GM19351 (cell line): ENCODE measurements at regions not wholly inside any gene's neighbourhood (a gene's known extent, or its start where the extent isn't known, plus 50 kb on each side); places are given as distances from the start of the nearest gene placed in this dataset.

ENCODE experiments used
- ATAC-seq: cut with Tn5 transposase; IDR thresholded peaks from one replicate; pipeline ENCODE4 v1.9.1; 2021; ENCODE audit warnings: mild to moderate bottlenecking, moderate library complexity; ENCODE audit not compliant: unreplicated experiment

DNA sequence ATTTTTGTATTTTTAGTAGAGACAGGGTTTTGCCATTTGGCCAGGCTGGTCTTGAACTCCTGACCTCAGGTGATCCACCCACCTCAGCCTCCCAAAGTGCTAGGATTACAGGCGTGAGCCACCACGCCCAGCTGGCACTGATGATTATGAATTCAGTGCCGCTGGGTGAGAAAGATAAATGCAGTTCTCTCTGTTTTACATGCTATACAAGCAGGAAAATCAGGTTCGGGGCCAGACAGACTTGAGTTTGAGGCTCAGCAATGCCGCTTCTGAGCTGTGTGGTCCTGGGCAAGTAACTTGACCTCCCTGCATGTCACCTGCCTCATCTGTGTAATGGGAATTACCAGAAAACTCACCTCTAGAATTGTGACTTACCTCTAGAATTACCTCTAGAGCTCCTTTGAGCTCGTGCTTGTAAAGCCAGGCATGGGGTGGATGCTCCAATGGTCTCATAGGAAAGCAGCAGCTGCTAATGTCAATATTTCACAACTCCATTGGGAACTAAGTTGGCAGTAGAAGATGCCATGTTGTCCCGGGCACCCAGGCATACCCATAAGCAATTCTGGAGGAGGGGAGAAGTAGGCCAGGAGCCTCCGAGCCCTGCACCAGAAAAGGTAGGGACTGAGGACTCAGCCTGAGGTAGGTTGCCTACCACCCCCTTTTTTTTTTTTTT is 119.8 kb upstream of the SLC25A33 start:
- no peak for ATAC-seq

DNA sequence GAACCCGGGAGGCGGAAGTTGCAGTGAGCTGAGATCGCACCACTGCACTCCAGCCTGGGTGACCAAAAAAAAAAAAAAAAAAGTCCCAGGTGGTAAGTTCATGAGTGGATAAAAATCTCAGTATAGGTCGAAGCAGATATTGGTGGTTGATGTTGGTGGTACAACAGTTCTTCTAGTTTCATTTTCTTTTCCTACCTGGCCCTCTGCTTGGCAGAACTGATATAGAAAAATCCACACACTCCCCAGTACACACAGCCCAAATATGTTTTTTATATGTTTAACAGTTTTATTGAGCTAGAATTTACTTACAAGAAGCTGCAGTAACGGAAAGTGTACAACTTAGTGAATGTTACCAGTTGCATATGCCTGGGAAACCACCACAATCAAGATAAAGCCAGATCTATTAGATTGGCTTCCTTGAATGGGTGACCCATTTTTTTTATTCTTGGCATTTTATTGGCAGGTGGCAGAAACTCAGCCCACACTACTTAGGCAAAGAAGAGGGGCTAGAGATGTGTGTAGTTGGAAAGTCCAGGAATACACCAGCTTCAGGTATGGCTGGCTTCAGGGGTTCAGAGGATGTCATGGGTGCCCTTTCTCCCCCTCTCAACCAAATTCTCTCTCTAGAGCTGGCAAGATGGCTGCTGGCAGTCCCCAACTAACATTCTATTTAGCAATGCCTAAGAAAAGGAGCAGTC is 118.3 kb upstream of the SLC25A33 start:
- no peak for ATAC-seq

DNA sequence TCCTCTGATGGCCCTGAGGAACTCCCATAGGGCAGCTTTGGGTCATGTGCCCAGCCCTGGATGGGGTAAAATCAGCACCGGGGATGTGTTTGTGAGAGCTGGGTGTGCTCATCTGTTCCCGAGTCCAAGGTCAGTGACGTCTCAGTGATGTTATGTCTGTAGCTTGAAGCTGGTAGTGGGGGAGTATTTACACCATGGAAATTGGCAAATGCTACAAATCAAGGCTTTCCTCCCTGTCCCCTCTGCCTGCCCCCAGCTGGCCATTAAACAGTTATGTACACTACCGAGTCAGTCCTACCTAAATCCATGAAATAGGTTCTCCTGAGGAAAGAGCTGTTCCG is 117.8 kb upstream of the SLC25A33 start:
- ATAC-seq, result no peak

DNA sequence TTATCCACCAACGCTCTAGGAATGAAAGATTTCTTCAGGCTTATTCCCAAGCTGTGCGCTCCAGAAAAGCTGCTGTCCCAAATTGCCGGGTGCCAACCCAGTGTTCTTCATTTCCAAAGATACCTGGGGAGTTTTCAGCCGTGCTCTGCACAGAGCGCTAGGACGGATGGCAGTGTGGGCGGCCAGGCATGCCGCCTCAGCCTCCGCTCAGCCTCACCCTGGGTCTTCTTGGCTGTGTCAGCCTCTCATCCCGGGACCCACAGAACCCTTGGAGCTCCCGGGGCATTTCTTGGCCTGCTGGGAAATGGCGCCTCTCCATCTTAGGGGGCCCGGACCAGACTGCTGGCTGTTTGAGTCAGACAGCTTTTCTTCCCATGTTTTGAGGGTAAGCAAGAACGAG is 116.9 kb upstream of the SLC25A33 start:
- ATAC-seq, result no peak

DNA sequence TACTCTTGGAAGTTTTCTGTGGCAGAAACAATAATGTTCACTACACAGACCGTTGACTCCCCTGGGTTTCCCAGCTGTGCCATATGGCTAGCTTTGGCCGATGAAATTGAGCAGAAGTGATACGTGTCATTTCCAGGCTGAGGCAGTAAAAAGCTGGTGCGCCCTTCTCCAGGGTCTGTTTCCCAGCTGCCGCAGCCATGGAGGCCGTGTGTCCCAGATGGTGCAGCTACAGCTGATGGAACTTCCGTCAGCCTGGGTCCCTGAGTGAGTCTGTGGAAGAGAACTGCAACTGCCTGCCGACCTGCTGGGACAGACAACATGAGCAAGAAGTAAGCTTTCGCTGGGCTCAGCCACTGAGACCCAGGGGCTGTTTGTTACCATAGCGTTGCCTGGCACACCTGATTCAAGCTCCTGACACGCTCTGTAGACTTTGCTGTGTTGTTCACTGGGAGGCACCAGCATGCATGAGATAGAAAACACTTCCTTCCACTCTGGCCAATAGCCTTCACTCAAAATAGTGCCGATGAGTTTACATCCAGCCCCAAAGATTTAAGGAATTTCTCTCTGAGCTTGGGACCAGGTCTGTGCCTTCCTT is 116.3 kb upstream of the SLC25A33 start:
- ATAC-seq, result no peak

DNA sequence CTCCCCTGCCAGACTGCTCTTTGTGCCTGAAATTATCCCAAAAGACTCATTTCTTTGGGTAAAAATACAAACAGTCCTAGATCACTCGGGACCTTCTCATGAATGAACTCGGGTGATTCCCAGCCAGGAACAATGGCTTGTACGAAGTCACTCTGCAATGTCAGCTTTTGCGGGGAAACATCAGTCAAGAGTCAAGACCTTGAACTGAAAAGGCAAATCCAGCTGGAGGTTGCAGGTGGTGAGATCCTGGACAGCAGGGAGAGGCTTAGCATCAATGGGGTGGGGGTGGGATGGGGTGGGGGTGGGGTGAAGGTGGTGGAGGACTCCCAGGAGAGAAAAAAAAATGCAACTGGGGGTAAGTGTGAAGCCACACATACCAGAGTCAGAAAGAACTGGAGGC is 115.0 kb upstream of the SLC25A33 start:
- no peak for ATAC-seq

DNA sequence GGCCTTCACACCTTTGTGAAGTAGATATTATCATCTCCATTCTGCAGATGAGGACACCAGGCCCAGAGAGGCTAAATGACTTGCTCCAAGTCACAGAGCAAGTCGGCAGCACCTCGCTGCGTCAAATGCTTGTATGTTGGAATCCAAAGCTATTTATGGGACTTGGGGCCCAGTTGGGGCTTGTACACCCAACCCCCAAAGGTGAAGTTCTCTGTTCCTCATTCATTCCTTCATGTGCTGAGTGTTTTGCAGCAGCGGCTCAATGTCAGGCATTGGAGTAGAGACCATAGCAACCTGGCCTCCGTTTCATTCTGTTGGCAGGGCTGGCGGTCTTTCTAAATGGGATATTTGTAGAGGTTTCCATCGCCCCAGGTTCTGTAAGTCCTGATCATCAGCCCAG is 113.4 kb upstream of the SLC25A33 start:
- peak; percentile 23 for ATAC-seq

DNA sequence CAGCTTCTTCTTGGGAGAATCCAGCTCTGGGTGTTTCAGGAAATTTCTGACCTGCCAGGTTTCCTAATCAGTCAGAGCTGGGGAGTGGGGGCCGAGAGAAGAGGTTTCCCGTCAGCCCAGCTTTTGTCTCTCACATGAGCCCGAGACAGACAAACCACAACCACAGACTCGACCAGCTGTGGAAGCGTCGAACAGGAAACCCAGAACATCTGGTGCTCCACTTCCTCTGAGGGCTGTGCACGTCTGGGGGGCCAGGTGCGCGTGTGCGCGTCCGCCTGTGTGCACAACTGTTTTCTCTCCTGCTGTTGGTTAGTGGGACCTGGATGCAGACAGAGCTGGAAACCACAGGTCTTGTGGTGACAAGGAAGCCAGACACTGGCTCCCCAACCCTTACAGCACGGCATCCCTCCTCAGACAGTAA is 113.0 kb upstream of the SLC25A33 start:
- peak; percentile 61 for ATAC-seq

DNA sequence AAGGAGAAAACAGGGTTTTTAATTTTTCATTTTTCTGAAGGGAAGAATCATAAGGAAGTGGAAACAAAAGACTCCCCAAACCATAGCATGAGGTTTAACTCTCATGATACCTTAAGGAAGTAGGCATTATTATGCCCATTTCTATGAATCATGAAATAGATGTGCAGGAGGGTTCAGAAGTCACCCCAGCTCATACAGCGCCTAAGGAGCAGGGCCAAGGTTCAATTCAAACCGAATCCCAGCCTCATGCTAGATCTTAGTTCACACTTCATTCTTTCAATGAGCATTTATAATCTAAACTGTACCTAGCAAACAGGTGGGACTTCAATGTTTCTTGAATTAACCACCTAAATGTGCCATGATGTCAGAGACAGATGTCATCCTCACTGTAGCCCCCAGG is 111.9 kb upstream of the SLC25A33 start:
- ATAC-seq, result no peak

DNA sequence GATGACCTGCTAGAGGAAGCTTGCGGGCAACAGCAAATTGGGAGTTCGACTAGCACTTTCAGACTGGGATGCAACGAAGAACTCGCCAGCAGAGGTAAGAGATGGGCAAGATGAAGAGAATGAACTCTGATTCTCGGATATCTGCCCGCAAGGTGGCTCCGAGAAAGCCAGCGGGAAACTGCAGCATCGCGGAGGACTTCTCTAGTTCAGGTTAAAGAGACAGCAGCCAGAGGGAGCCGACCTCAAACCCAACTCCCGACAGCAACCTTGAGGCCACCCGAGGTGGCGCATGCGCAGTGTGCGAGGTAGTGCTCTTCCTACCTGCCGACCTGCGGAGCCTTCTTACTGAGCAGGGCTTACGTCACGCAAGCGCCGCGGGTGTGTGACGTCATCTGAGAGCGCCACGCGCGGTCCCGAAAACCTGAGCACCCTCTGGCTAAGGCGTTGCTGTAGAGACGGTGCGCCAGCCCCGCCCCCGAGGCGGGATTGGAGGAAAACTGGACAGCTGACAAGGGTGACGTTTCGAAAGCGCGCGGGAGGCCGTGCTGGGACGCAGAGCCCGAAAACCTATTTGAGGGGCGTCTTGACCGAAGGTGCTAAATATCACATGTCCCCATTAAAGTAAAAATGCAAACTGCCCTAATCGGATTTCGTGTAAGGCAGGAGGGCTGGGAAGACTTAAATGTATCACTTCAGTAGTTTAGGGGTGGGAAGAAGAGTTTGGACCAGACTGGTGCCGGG is 110.5 kb upstream of the SLC25A33 start:
- ATAC-seq, result peak; percentile 72

DNA sequence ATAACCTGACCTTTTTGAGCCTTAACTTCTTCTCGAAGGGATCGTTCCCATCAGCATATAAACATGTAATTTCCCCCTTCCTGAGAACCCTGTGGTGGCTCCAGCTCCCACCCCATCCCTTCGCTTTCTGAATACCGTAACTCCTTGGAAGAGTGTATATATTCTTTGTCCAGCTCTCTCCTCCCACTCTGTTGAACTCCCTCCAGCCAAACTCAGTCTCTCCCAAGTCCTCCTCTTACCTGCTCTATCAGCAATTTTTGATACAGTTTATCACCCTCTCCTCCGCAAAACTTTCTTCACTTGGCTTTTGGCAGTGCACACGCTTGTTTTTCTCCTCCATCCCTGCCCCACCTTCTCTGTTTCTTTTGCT is 109.9 kb upstream of the SLC25A33 start:
- no peak for ATAC-seq

DNA sequence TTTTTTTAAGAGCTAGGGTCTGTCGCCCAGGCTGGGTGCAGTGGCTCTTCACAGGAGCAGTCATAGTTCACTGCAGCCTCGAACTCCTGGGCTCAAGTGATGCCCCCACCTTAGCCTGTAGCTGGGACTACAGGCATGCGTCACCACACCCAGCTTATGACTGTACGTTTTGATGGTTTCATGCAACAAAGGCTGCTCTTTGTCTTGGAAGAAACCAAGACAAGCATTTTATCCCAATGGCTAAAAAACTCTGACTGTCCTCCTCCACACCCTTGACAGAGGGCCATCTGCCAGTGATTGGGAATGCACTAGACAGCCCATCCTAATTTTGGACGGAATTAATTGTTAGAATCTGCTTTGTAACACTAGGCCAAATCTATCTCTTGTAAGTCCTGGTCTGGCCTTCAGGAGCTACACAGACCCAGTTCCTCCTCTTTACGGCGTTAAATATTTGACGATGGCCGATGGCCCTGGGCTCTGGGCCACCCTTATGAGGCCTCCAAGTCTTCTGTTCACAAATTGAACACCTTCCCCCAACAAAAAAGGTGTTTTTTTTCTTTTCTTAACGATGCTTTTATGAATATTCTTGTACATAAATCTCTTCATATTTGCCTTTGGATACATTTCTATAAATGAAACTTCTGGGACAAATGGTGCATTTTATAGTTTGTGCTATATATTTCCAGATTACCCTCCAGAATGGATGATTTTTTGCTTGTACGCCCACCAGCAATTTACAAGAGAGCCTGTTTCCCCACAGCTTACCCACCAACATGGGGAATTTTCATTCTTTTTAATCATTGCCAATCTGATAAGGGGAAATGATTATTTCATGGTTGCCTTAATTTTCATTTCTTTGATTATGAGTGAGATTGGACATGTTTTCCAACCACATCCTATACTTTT is 104.8 kb upstream of the SLC25A33 start:
- no peak for ATAC-seq

DNA sequence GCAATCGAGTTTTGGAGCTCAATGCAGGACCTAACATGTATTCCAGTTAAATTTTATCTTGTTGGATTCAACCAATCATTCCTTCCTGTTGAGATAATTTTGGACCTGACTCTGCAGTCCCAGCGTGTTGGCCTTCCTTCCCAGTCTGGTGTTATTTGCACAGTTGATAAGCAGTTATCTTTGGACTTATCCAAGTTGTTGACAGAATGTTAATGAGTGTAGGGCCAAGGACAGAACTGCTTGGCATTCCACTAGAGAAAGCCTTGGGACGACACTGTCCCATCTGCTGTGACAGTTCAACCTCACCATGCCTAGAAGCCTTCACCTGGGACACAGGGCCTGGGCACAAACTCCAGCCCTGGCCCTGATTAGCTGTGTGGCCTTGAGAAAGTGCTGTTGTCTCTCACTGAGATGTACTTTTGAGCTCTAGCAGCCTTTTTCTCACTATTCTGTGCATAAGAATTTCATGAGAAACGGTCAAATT is 104.1 kb upstream of the SLC25A33 start:
- ATAC-seq, result no peak

DNA sequence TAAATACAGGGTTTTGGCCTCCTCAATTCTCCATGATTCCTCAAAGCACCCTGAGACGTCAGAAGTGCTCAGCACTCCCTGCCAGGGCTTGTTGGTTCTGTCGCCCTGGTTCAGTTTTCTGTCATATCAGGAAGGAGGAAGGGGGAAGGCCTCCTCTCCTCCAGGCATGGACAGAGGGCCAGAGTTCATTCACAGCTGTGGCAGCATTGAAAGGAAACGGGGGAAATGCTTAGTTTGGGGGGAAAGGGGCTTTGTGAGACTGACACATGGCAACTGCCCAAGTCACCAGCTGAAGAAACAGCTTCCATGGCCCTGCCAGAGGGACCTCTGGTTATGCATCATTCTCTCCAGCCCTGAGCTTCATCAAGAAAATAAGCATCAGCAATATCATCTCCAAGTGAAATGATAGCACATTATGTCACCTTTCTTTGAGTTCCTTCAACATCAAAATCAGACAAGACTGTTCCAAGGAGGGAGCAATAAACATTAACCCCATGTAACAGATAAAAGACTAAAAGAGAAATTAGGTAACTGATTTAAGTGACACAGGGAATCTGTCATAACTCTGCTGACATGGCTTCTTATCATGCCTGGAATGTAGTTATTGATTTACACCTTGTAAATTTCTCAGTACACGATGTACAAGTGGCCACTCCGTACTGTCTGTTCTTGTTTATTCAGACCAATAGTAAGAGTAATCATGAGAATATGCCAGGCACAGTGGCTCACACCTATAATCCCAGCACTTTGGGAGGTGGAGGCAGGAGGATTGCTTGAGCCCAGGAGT is 103.2 kb upstream of the SLC25A33 start:
- ATAC-seq, result no peak

DNA sequence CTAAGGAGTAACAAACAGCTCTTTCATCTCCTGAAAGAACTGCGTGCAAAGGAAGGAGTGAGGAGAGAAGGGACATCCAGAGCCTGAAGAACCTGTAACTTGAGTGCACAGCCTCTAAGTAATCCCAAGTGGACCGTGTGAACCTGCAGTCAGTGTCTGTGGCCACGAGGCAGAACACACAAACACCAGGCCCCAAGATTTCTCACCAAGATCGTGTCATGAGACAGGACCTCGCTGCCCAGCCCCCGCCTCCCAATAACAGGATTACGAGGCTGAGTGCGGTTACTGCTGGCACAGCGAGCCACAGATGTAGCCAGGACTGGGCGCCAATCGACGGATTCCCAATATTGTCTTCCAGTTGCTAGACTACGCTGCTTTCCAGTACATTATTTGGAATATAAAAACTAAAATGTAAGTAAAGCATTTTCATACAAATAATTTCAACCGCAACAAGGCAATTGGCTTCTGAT is 101.3 kb upstream of the SLC25A33 start:
- no peak for ATAC-seq

DNA sequence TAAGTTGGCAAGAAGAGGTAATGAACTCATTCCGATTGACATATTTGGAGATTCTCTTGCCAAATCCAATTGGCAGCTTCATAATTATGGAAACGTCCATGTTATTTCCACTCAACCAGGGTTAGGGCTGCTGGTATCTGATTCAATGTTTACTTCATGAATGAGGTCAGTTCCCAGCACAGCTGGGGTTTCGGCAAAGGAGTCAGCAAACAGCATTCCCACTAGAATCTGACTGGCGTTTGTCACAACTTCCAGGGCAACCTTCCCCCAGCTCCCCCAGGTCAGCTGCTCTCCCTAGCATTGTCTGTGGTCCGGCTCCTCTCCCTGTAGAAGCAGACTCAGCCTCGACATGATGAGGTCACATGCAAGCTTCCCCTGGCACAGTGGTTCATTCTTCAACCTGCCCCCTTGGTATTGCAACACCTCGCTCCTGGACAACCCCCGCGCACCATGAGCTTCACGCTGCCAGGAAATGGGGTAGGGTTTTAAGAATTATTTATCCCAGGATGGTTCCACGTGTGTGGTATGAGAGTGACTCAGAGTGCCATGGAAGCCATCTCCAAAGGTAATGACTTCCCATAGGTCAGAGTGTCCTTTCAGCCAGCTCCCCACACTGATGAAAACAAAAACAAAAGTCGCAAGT is 100.7 kb upstream of the SLC25A33 start:
- no peak for ATAC-seq

DNA sequence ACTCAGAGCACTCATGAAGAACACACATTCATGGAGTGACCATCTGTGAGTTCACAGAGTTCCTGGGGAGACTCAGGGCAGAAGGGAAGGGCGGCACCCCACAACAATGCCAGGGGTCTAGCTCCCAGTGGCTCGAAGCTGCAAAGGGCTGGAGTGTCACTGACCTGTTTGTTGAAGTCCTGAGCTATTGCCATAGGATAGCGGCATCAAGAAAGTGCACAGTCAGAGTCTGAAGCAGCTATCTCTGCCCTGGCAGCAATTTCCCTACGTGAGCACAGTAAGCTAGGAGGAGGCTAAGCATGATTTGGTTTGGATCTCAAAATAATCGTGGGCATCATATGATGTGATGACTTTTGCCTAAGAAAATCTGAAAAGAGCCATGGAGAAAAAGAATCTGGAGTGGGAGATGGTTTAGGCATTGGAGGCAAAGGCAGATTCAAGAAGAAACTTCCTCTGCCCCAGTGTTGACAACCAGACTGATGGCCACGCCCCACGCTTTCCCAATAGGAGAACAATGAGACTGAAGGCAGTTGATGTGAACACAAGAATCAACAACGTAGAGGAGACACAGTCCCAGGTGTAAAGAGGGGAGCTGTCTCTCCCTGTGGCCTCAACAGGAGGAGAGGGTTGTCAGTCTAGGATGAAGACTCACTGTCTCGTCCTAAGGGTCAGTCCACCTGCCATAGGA is 100.0 kb upstream of the SLC25A33 start:
- ATAC-seq, result no peak

DNA sequence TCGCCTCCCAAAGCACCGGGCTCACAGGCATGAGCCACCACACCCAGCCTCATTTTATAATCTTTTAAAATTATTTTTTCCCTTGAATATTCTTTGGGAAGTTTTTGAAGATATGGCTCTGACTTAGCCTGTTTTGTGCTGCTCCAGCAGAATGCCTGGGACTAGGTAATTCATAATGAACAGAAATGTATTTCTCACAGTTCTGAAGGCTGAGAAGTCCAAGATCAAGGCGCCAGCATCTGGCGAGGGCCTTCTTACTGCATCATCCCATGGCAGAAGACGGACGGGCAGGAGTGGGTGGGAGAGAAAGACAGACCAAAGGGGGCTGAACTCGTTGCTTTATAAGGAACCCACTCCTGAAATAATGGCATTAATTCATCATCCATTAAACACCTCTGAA is 99.0 kb upstream of the SLC25A33 start:
- ATAC-seq, result no peak

DNA sequence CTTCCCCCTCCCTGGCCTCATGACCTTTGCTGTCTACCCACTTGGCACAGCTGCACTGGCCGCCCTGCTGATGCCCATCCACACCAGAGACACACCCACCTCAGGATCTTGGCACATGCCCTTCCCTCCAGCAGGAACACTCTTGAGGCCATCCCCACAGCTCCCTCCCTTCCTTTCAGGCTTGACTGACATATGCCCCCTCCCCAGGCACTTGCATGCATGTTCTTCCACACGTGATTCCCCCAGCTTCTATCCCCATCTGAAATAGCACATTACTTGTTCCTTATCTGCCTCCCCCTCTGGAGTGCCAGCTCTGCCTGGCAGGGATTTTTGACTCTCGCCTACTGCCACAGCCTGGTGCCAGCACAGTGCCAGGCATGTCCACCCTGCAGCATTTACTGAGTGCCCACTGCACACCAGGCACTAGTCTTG is 98.5 kb upstream of the SLC25A33 start:
- ATAC-seq, result no peak
